NCI-H526 (cell line): ENCODE measurements at regions not wholly inside any gene's neighbourhood (a gene's known extent, or its start where the extent isn't known, plus 50 kb on each side); places are given as distances from the start of the nearest gene placed in this dataset.

Source experiments
- DNase-seq, 2 experiments: peaks; one replicate each; lab custom pipeline; 2025; lab: John Stamatoyannopoulos, UW

DNA sequence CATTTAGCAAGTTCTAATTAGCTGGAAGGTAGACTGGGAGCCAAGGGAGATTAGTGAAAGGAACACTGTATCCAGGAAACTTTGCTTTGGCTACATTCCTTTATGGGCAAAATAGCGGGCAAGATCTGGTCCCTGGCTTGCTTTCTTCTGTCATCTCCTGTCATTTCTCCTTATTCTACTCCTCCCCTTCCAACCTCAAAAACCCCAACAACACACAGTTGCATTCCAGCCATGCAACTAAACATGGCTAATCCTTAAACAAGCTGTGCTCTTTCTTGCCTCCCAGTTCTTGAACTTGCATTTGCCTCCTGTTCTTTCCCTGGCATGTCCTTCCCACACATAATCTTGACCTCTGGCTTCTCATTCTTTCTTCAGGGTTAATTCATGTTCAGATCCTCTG lies 59.5 kb upstream of the CDCA7L start:
- no peak for DNase-seq

GRCh38 chr7:22002726-22003125 lies 57.0 kb upstream of the CDCA7L start:
- DNase-seq, result no peak

DNA sequence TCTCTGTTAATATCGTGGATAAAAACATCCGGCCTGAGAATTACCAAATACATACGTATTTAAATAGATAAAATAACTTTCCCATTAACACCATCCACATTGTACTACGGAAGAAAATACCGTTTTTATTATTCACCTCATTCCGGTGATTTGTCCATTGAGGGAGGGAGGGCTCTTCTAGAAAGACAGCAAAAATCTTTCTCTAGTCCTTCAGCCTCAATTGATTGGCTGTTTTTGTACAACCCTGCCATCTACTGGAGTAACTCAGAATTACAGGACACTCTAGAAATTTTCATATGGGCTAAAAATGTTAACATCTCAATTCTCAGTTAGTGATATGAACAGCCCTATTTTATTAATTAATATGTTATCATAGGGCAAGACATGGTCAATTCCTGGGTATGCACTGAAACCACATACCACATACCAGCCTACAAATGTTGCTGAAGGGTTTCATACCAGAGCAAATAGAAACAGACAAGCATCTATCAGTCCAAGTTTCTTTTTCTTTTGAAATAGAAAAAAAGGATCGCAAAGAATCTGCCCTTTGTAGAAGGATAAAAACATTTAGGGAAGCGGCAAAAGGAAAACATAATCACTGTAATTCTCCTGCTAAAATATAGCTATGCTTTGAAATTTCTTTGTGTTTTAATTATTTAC lies 55.8 kb upstream of the CDCA7L start:
- peak; percentile 41 to 58 for DNase-seq

DNA sequence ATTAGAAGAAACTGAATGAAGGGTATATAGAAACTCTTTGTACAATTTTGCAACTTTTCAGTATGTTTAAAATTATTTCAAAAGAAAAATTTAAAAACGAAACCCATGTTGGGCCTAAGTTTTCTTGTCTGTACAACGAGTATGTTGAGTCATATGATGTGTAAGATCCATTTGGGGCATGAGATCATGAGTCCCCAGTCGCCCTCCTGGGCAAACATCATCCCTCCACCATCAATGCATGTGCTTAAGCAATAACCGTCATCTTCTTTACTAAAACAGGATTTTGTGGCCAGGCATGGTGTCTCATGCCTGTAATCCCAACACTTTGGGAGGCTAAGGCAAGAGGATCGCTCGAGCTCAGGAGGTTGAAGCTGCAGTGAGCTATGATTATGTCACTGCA lies 54.2 kb upstream of the CDCA7L start:
- DNase-seq, result no peak

DNA sequence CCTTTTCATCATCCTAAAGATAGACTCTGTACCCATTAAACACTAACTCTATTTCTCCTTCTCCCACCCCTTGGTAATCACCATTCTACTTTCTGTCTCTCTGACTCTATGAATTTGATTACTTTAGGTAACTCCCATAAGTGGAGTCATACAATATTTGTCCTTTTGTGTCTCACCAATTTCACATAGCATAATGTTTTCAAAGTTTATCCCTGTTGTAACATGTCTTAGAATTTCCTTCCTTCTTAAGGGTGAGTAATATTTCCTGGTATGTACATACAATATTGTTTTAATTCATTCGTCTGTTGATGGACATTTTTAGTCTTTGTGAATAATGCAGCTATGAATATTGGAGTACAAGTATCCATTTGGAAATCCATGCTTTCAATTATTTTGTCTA lies 50.9 kb upstream of the CDCA7L start:
- no peak for DNase-seq
